SHP77 treated with DMSO at 0.1 percent for 48 hours (cell line): ENCODE measurements at regions not wholly inside any gene's neighbourhood (a gene's known extent, or its start where the extent isn't known, plus 50 kb on each side); places are given as distances from the start of the nearest gene placed in this dataset.

Source experiments
- DNase-seq: peaks from one replicate; lab custom pipeline; 2025; lab: John Stamatoyannopoulos, UW

GRCh38 chr3:6182909-6183308, 678.0 kb upstream of the GRM7 start:
- DNase-seq: no peak

- DNase-seq: no peak
Measured at GRCh38 chr3:6189384-6189783, 671.5 kb upstream of the GRM7 start.

- no peak for DNase-seq
Measured at GRCh38 chr3:6204891-6205290, 656.0 kb upstream of the GRM7 start.

- no peak for DNase-seq
Measured at GRCh38 chr3:6216135-6217026, 644.5 kb upstream of the GRM7 start.

GRCh38 chr3:6220447-6220846, 640.5 kb upstream of the GRM7 start:
- no peak for DNase-seq

GRCh38 chr3:6222069-6222468, 638.8 kb upstream of the GRM7 start:
- no peak for DNase-seq

GRCh38 chr3:6223572-6223971, 637.3 kb upstream of the GRM7 start:
- DNase-seq: no peak

GRCh38 chr3:6228958-6229683, 631.8 kb upstream of the GRM7 start:
- DNase-seq: no peak

GRCh38 chr3:6229778-6230410, 631.0 kb upstream of the GRM7 start:
- no peak for DNase-seq

- DNase-seq: no peak
Measured at GRCh38 chr3:6242104-6242503, 618.8 kb upstream of the GRM7 start.

GRCh38 chr3:6248528-6248927, 612.4 kb upstream of the GRM7 start:
- no peak for DNase-seq

GRCh38 chr3:6249679-6250078, 611.2 kb upstream of the GRM7 start:
- DNase-seq: no peak

- no peak for DNase-seq
Measured at GRCh38 chr3:6250167-6250566, 610.7 kb upstream of the GRM7 start.

- no peak for DNase-seq
Measured at GRCh38 chr3:6251612-6252400, 609.1 kb upstream of the GRM7 start.

- no peak for DNase-seq
Measured at GRCh38 chr3:6254490-6254889, 606.4 kb upstream of the GRM7 start.

GRCh38 chr3:6255229-6255628, 605.7 kb upstream of the GRM7 start:
- no peak for DNase-seq

- no peak for DNase-seq
Measured at GRCh38 chr3:6260551-6261191, 600.2 kb upstream of the GRM7 start.

GRCh38 chr3:6262010-6262409, 598.9 kb upstream of the GRM7 start:
- DNase-seq: peak; percentile 89

- no peak for DNase-seq
Measured at GRCh38 chr3:6264036-6264435, 596.9 kb upstream of the GRM7 start.

GRCh38 chr3:6264906-6265305, 596.0 kb upstream of the GRM7 start:
- DNase-seq: no peak

- no peak for DNase-seq
Measured at GRCh38 chr3:6266135-6266534, 594.8 kb upstream of the GRM7 start.

GRCh38 chr3:6273878-6274277, 587.0 kb upstream of the GRM7 start:
- no peak for DNase-seq
